ENCODE measurements at regions not wholly inside any gene's neighbourhood (a gene's known extent, or its start where the extent isn't known, plus 50 kb on each side); places are given as distances from the start of the nearest gene placed in this dataset.
"Not testable (repeated sequence)": the region's sequence is repeated elsewhere in the genome, so short reads cannot be mapped to it uniquely, and the experiment has no call there.

DNA sequence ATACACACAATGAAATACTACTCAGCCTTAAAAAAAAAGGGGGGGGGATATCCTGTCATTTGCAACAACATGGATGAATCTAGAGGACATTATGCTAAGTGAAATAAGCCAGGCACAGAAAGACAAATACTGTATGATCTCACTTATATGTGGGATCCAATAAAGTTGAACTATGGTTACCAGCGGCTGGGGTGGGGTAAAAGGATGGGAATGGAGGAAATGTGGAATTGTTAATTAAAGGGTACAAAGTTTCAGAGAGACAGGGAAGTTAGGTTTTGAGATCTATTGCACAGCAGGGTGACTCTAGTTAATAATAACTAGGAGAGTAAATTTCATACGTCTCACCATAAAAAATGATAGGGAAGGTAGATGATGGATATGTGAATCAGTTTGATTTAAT lies 76.2 kb upstream of the ZNF608 start:
- ATAC-seq (no peak), DNase-seq (no peak)
- H3K27me3 Mint-ChIP-seq (ENCODE audit: low read depth) = no peaks in the 10 kb centered on the region
- CTCF ChIA-PET = interaction anchor here (0.7 kb wide), 1 partner anchor 1670 kb away, joined by 3 read pairs; no protein-coding TSS in a partner anchor
- no peaks in the 10 kb centered on the region for H3K36me3 Mint-ChIP-seq (ENCODE audit: low read depth)
- POLR2A ChIA-PET = no interaction called here
- H3K4me1 Mint-ChIP-seq (ENCODE audit: low read depth) = no peaks in the 10 kb centered on the region
- no peak overlapping the region for H3K4me3 Mint-ChIP-seq
- no peaks in the 10 kb centered on the region for H3K9me3 Mint-ChIP-seq (ENCODE audit: insufficient read depth)
- no peak overlapping the region for H3K27ac Mint-ChIP-seq

DNA sequence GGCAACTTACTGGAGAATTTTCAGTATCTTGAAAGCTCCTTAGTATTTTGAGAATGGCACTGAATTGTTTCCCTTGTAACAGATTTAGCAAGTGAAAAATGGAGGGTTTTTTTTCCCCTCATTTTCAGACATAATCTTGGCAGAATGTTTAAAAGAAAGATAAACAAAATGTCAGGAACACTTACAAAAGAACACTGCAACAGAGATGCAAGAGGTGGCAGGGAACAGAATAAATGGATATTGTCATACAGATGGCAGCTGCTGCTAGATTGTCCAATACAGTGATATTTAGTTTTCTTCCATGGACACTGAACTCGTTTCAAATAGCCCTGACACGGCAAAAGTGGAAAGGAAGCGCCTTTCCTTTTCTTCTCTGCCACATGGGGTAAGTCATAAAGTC lies 76.9 kb upstream of the ZNF608 start:
- ATAC-seq = no peak
- Mint-ChIP-seq H3K9me3 (ENCODE audit: insufficient read depth) (no peaks in the 10 kb centered on the region), H3K27me3 (ENCODE audit: low read depth) (no peaks in the 10 kb centered on the region), H3K4me3 (no peak overlapping the region), H3K36me3 (ENCODE audit: low read depth) (no peaks in the 10 kb centered on the region), H3K27ac (no peak overlapping the region), H3K4me1 (ENCODE audit: low read depth) (no peaks in the 10 kb centered on the region)
- ChIA-PET CTCF (interaction anchor here (0.7 kb wide), 1 partner anchor 1669 kb away, joined by 3 read pairs; no protein-coding TSS in a partner anchor), POLR2A (no interaction called here)
- no peak for DNase-seq

- no peak overlapping the region for H3K27ac Mint-ChIP-seq
- no peak for DNase-seq
Measured at GRCh38 chr5:124824637-124825158, 78.3 kb upstream of the ZNF608 start.

DNA sequence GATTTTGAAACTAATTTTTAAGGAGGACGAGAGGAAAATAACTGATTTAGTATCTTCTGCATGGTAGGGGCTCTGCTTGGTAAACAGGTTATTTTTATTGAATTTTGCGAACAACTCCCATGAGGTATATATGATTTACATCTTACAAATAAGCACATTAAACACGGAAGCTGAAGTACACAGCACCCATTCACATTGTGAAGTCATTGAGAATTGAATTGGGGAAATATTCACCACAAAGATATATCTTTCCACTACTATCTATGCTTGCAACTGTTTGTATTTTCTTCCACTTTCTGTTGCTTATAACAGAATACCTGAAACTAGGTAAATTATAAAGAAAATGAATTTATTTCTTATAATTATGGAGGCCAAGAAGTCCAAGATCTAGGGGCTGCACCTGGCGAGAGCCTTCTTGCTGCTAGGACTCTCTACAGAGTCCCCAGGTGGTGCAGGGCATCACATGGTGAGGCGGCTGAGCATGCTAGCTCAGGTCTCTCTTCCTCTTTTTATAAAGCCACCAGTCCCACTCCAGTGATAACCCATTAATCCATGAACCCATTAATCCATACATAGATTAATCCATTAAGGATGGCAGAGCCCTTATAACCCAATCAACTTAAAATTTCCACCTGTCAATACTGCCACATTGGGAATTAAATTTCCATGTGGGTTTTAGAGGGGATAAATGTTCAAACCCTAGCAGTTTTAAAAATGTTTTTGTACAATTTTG lies 79.0 kb upstream of the ZNF608 start:
- CTCF ChIA-PET = no interaction called here

More at GRCh38 chr5:124824637-124825158, 78.3 kb upstream of the ZNF608 start:
- Mint-ChIP-seq H3K9me3 (ENCODE audit: insufficient read depth) (no peaks in the 10 kb centered on the region), H3K27me3 (ENCODE audit: low read depth) (no peaks in the 10 kb centered on the region), H3K36me3 (ENCODE audit: low read depth) (no peaks in the 10 kb centered on the region), H3K4me1 (ENCODE audit: low read depth) (no peaks in the 10 kb centered on the region), H3K4me3 (no peak overlapping the region)
- ChIA-PET POLR2A (no interaction called here), CTCF (no interaction called here)
- no peak for ATAC-seq

DNA sequence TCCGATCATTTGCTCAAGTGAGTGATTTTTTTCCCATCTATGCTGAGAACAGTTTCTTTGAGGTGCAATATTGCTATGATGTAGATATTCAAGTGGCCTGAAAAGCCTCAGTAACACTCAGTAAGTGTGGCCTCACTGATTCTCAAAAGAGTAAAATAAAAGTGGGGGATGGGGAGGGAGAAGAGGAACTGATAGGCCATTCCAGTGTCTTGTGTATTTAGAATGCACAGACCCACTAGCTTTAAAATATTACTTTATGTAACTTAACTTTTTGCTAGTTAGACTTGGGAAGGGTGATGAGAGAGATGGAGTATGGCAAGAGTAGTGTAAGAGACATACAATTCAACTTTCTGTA lies 79.5 kb upstream of the ZNF608 start:
- Mint-ChIP-seq H3K4me3 (no peak overlapping the region), H3K4me1 (ENCODE audit: low read depth) (no peaks in the 10 kb centered on the region), H3K27me3 (ENCODE audit: low read depth) (no peaks in the 10 kb centered on the region), H3K36me3 (ENCODE audit: low read depth) (no peaks in the 10 kb centered on the region), H3K9me3 (ENCODE audit: insufficient read depth) (no peaks in the 10 kb centered on the region), H3K27ac (no peak overlapping the region)
- no peak for ATAC-seq
- no peak for DNase-seq
- ChIA-PET POLR2A (no interaction called here), CTCF (no interaction called here)

More for the DNA sequence above, 79.0 kb upstream of the ZNF608 start:
- no peak overlapping the region for H3K27ac Mint-ChIP-seq
- DNase-seq (no peak), ATAC-seq (no peak)
- no peak overlapping the region for H3K4me3 Mint-ChIP-seq
- H3K9me3 Mint-ChIP-seq (ENCODE audit: insufficient read depth) = no peaks in the 10 kb centered on the region
- POLR2A ChIA-PET = no interaction called here
- no peaks in the 10 kb centered on the region for H3K4me1 Mint-ChIP-seq (ENCODE audit: low read depth)
- no peaks in the 10 kb centered on the region for H3K27me3 Mint-ChIP-seq (ENCODE audit: low read depth)
- no peaks in the 10 kb centered on the region for H3K36me3 Mint-ChIP-seq (ENCODE audit: low read depth)

GRCh38 chr5:124828731-124829234 lies 82.3 kb upstream of the ZNF608 start:
- Mint-ChIP-seq H3K4me1 (ENCODE audit: low read depth) (no peaks in the 10 kb centered on the region), H3K27ac (no peak overlapping the region), H3K4me3 (no peak overlapping the region), H3K9me3 (ENCODE audit: insufficient read depth) (no peaks in the 10 kb centered on the region), H3K36me3 (ENCODE audit: low read depth) (no peaks in the 10 kb centered on the region), H3K27me3 (ENCODE audit: low read depth) (no peaks in the 10 kb centered on the region)
- CTCF ChIA-PET = no interaction called here
- DNase-seq (no peak), ATAC-seq (no peak)
- POLR2A ChIA-PET = no interaction called here

- no peaks in the 10 kb centered on the region for H3K4me1 Mint-ChIP-seq (ENCODE audit: low read depth)
- ATAC-seq = no peak
- ChIA-PET CTCF (no interaction called here), POLR2A (no interaction called here)
- no peaks in the 10 kb centered on the region for H3K36me3 Mint-ChIP-seq (ENCODE audit: low read depth)
- no peaks in the 10 kb centered on the region for H3K27me3 Mint-ChIP-seq (ENCODE audit: low read depth)
- no peaks in the 10 kb centered on the region for H3K9me3 Mint-ChIP-seq (ENCODE audit: insufficient read depth)
- no peak for DNase-seq
- H3K4me3 Mint-ChIP-seq = no peak overlapping the region
- H3K27ac Mint-ChIP-seq = no peak overlapping the region
Measured at GRCh38 chr5:124831687-124832240, 85.3 kb upstream of the ZNF608 start.

DNA sequence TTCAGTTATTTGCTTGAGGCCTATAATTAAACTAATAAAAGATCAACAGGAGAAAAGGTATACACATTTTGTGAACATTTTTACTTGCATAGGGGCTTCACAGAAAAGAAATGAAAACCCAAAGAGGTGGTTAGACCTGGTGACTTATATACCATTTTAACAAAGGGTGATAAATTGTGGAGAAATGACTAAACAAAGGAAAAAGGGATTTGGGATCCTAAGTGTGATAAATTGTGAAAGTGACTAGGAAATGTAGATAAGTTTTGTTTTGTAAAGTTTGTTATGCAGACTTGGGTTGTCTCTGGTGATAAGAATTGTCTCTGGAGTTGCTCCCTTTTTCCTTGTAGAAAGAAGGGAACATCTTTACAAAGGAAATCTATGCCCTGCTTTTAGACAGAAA lies 86.1 kb upstream of the ZNF608 start:
- Mint-ChIP-seq H3K9me3 (ENCODE audit: insufficient read depth) (no peaks in the 10 kb centered on the region), H3K4me1 (ENCODE audit: low read depth) (no peaks in the 10 kb centered on the region), H3K4me3 (no peak overlapping the region), H3K27me3 (ENCODE audit: low read depth) (no peaks in the 10 kb centered on the region), H3K36me3 (ENCODE audit: low read depth) (no peaks in the 10 kb centered on the region), H3K27ac (no peak overlapping the region)
- CTCF ChIA-PET = no interaction called here
- ATAC-seq = no peak
- POLR2A ChIA-PET = no interaction called here
- no peak for DNase-seq

DNA sequence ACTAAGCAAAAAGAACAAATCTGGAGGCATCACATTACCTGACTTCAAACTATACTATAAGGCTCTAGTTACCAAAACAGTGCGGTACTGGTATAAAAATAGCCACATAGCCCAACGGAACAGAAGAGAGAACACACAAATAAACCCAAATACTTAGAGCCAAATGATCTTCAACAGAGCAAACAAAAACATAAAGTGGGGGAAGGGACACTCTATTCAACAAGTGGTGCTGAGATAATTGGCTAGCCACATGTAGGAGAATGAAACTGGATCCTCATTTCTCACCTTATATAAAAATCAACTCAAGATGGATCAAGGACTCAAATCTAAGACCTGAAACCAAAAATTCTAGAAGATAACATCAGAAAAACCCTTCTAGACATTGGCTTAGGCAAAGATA lies 89.9 kb upstream of the ZNF608 start:
- ATAC-seq; H3K9me3 Mint-ChIP-seq (ENCODE audit: insufficient read depth); POLR2A ChIA-PET; DNase-seq; H3K4me1 Mint-ChIP-seq (ENCODE audit: low read depth); H3K36me3 Mint-ChIP-seq (ENCODE audit: low read depth); H3K27me3 Mint-ChIP-seq (ENCODE audit: low read depth); CTCF ChIA-PET; H3K4me3 Mint-ChIP-seq; H3K27ac Mint-ChIP-seq: not testable (repeated sequence)

DNA sequence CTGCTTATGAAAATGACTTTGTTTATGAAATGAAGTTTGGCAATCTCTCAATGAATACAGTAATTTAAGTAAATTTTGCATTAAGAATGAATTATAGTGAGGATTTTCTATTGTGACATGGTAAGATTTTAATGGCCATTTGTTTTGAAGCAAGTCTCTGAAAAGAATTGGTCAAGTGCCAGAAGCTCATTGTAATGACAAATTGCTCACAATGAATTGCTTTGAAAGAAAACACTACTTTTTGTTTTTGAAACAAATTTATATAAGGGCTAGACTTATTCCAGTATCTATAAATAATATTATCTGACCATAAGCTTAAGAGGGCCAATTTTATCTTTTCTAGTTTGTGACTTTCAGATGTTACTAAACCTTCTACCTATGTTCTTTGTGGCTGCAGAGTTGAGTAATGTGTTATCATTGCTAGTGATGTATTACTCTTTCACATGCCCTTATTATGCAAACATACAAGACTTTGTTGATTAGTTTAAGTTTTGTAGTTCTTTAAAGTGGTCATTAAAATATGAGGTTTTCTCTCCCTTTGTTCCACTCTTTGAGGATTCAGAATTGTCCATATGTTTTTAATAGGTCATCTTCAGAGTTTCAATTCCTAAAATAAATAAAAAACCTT lies 93.0 kb upstream of the ZNF608 start:
- ATAC-seq (no peak), DNase-seq (no peak)
- ChIA-PET POLR2A (no interaction called here), CTCF (no interaction called here)
- H3K27me3 Mint-ChIP-seq (ENCODE audit: low read depth) = no peaks in the 10 kb centered on the region
- H3K27ac Mint-ChIP-seq = no peak overlapping the region
- no peak overlapping the region for H3K4me3 Mint-ChIP-seq
- no peaks in the 10 kb centered on the region for H3K36me3 Mint-ChIP-seq (ENCODE audit: low read depth)
- H3K4me1 Mint-ChIP-seq (ENCODE audit: low read depth) = no peaks in the 10 kb centered on the region
- H3K9me3 Mint-ChIP-seq (ENCODE audit: insufficient read depth) = no peaks in the 10 kb centered on the region

DNA sequence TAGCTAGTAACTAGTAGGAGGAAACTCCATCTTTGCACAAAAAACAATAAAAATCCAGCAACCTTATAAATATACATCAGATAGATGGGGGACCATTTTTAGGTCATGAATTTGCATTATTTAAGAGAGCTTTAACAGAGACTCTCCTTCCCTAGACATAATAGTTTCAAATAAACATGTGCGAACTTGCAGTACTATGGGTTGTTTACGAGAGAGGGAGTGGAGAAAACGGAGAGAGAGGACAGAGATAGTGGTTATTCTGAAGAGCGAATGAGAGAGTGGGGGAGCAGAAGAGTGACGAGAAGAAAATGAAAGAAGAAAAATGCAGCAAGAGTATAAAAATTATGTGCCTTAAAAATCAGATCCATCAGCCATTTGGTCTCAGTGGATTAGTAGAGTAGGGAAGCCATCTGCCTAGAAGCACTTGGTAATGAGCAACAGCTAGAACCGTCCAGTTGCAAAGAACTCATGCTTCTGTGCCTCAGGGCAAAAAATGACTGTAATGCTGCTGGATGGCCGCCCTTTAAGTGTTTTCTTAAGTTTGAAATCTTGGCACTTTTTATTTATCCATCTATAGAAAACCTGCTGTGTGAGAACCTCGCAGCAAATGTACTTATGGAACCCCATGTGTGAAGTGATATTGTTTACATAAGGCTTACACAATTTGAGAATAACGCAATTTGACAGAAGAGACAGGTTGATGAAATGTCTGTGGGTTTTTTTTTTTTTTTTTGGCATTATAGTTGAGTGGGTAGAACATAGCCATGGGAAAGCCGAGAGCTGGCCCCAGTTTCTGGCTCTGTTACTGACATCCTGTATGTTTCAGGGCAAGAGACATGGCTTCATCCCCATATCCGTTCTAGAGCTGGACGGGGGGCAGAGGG lies 95.6 kb upstream of the ZNF608 start:
- POLR2A ChIA-PET = interaction anchor here (0.6 kb wide), 1 partner anchor 35 kb away, joined by 3 read pairs; no protein-coding TSS in a partner anchor
- H3K4me1 Mint-ChIP-seq (ENCODE audit: low read depth) = no peaks in the 10 kb centered on the region
- no peaks in the 10 kb centered on the region for H3K9me3 Mint-ChIP-seq (ENCODE audit: insufficient read depth)
- H3K36me3 Mint-ChIP-seq (ENCODE audit: low read depth) = no peaks in the 10 kb centered on the region
- CTCF ChIA-PET = no interaction called here
- H3K4me3 Mint-ChIP-seq = no peak overlapping the region
- ATAC-seq = no peak
- no peak overlapping the region for H3K27ac Mint-ChIP-seq
- no peaks in the 10 kb centered on the region for H3K27me3 Mint-ChIP-seq (ENCODE audit: low read depth)
- no peak for DNase-seq
